CD4-positive, CD25-positive, alpha-beta regulatory T cell (primary cell): ENCODE measurements at regions not wholly inside any gene's neighbourhood (a gene's known extent, or its start where the extent isn't known, plus 50 kb on each side); places are given as distances from the start of the nearest gene placed in this dataset.
"Not testable (repeated sequence)": the region's sequence is repeated elsewhere in the genome, so short reads cannot be mapped to it uniquely, and the experiment has no call there.

ENCODE experiments used
- ATAC-seq, 2 donors: fragments of 150-1000 bp; cut with Tn5 transposase; one replicate each; pipeline ENCODE4 v1.10.0; 2021; ENCODE audit warnings: low read depth in 2 of 2, moderate number of reproducible peaks in 2 of 2, moderate library complexity in 1 of 2
- DNase-seq, 3 donors: peaks; one replicate each; pipeline versions ENCODE4 v3.0.0 to v3.0.0-alpha.2; 2012 to 2022; ENCODE audit warnings: mixed read lengths in 1 of 3
- H3K27ac ChIP-seq: one replicate; pipeline ENCODE4 v1.7.0; 2013; ENCODE audit warnings: mild to moderate bottlenecking, low read length; ENCODE audit not compliant: insufficient read depth, poor library complexity, severe bottlenecking
- H3K27me3 ChIP-seq: one replicate; pipeline ENCODE4 v1.7.0; 2013; ENCODE audit warnings: low read length; ENCODE audit not compliant: control insufficient read depth, insufficient read depth
- H3K36me3 ChIP-seq: one replicate; pipeline ENCODE4 v1.7.0; 2013; ENCODE audit warnings: mild to moderate bottlenecking, low read length, moderate library complexity; ENCODE audit not compliant: control insufficient read depth, insufficient read depth
- H3K4me1 ChIP-seq: 2 replicates; pipeline ENCODE4 v1.7.0; 2013; ENCODE audit warnings: mild to moderate bottlenecking, low read length; ENCODE audit not compliant: insufficient read depth, control insufficient read depth, poor library complexity, severe bottlenecking
- H3K4me3 ChIP-seq: one replicate; pipeline ENCODE4 v1.7.0; 2013; ENCODE audit warnings: low read depth, mild to moderate bottlenecking, low read length, moderate library complexity
- H3K9me3 ChIP-seq, 2 experiments: 1 replicate in 1 of 2; 2 replicates in 1 of 2; pipeline ENCODE4 v1.7.0; 2013; ENCODE audit warnings: low read length in 2 of 2, mild to moderate bottlenecking in 1 of 2, moderate library complexity in 1 of 2; ENCODE audit not compliant: control insufficient read depth in 2 of 2
- H3K27ac Mint-ChIP-seq, 3 donors: one replicate each; pipeline ENCODE4 v1.8.0; 2020 to 2022; ENCODE audit warnings: mild to moderate bottlenecking in 3 of 3, mixed read lengths in 3 of 3, moderate library complexity in 2 of 3
- H3K27me3 Mint-ChIP-seq: one replicate; pipeline ENCODE4 v1.8.0; 2022; ENCODE audit warnings: mild to moderate bottlenecking, mixed read lengths
- H3K36me3 Mint-ChIP-seq: one replicate; pipeline ENCODE4 v1.8.0; 2020; ENCODE audit warnings: mixed read lengths
- H3K4me1 Mint-ChIP-seq, 4 donors: one replicate each; pipeline ENCODE4 v1.8.0; 2020 to 2022; ENCODE audit warnings: mixed read lengths in 4 of 4, mild to moderate bottlenecking in 1 of 4
- H3K4me3 Mint-ChIP-seq, 4 donors: one replicate each; pipeline ENCODE4 v1.8.0; 2020 to 2022; ENCODE audit warnings: mild to moderate bottlenecking in 4 of 4, mixed read lengths in 4 of 4, moderate library complexity in 3 of 4
- H3K9me3 Mint-ChIP-seq, 7 donors: one replicate each; pipeline ENCODE4 v1.8.0; 2020 to 2022; ENCODE audit warnings: mixed read lengths in 7 of 7, mild to moderate bottlenecking in 3 of 7, moderate library complexity in 2 of 7

DNA sequence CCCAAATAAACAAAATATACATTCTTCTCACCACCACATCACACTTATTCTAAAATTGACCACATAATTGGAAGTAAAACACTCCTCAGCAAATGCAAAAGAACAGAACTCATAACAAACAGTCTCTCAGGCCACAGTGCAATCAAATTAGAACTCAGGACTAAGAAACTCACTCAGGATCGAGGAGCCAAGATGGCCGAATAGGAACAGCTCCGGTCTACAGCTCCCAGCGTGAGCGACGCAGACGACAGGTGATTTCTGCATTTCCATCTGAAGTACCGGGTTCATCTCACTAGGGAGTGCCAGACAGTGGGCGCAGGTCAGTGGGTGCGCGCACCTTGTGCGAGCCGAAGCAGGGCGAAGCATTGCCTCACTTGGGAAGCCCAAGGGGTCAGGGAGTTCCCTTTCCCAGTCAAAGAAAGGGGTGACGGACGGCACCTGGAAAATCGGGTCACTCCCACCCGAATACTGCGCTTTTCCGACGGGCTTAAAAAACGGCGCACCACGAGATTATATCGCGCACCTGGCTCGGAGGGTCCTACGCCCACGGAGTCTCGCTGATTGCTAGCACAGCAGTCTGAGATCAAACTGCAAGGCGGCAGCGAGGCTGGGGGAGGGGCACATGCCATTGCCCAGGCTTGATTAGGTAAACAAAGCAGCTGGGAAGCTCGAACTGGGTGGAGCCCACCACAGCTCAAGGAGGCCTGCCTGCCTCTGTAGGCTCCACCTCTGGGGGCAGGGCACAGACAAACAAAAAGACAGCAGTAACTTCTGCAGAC, 183.2 kb downstream of the ETV1 start:
- H3K9me3 ChIP-seq, H3K36me3 Mint-ChIP-seq, ATAC-seq, H3K27ac Mint-ChIP-seq, H3K4me1 Mint-ChIP-seq, DNase-seq, H3K4me1 ChIP-seq, H3K4me3 ChIP-seq, H3K27ac ChIP-seq, H3K27me3 ChIP-seq, H3K36me3 ChIP-seq, H3K27me3 Mint-ChIP-seq, H3K4me3 Mint-ChIP-seq: not testable (repeated sequence)
- peaks cover 0 to 18% (median 10%) of the 10 kb centered on the region in 7 donors for H3K9me3 Mint-ChIP-seq

DNA sequence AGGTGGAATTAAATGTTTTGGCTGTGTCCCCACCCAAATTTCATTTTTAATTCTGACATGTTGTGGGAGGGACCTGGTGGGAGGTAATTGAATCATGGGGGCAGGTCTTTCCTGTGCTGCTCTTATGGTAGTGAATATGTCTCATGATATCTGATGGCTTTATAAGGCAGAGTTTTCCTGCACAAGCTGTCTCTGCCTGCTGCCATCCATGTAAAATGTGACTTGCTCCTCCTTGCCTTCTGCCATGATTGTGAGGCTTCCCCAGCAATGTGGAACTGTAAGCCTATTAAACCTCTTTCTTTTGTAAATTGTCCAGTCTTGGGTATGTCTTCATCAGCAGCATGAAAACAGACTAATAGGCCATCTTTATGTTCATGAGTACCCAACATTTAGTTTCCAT, 172.2 kb downstream of the ETV1 start:
- not testable (repeated sequence) for H3K9me3 ChIP-seq, H3K4me1 Mint-ChIP-seq, DNase-seq, ATAC-seq, H3K27ac Mint-ChIP-seq, H3K36me3 ChIP-seq, H3K4me3 ChIP-seq, H3K27me3 Mint-ChIP-seq, H3K4me3 Mint-ChIP-seq, H3K4me1 ChIP-seq, H3K36me3 Mint-ChIP-seq, H3K27ac ChIP-seq, H3K27me3 ChIP-seq
- H3K9me3 Mint-ChIP-seq: peaks cover 2 to 32% (median 10%) of the 10 kb centered on the region in 7 donors

DNA sequence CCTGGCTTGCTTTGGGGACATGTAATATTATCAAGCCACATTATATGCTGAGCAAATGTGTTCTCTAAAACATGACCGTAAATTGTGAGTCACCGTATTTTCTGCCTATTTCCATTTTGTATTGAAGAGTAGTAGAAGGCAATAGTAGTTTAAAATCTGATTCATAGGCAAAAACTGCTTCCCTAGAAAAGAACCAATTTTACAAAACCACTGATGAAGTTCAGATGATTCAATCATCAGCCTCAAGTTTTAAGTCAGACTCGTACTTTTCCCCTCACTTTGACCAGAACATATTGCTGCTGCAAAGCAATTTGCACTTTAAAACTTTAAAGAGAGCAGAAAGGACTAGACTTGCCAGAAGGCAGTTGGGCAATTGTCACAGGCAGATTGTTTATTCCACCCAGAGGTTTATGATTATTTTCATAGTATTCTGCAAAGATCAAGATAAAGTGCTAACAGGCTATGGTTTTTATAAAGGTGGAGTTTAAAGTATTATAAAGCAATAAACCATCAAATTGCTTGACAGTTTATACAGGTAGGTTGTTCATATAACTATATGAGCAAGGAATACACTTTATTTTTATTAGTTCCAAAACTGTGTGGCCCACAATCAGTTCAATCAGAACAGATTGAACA, 168.2 kb downstream of the ETV1 start:
- H3K4me3 ChIP-seq: no peak overlapping the region
- H3K9me3 ChIP-seq: no peaks in the 10 kb centered on the region
- H3K36me3 ChIP-seq: no peaks in the 10 kb centered on the region
- Mint-ChIP-seq H3K27ac (no peak overlapping the region), H3K36me3 (no peaks in the 10 kb centered on the region), H3K4me1 (no peaks in the 10 kb centered on the region), H3K27me3 (no peaks in the 10 kb centered on the region), H3K9me3 (peaks cover 0 to 26% (median 4%) of the 10 kb centered on the region in 7 donors), H3K4me3 (no peak overlapping the region)
- ATAC-seq (no peak), DNase-seq (no peak)
- H3K27ac ChIP-seq: no peak overlapping the region
- no peaks in the 10 kb centered on the region for H3K27me3 ChIP-seq
- no peaks in the 10 kb centered on the region for H3K4me1 ChIP-seq

DNA sequence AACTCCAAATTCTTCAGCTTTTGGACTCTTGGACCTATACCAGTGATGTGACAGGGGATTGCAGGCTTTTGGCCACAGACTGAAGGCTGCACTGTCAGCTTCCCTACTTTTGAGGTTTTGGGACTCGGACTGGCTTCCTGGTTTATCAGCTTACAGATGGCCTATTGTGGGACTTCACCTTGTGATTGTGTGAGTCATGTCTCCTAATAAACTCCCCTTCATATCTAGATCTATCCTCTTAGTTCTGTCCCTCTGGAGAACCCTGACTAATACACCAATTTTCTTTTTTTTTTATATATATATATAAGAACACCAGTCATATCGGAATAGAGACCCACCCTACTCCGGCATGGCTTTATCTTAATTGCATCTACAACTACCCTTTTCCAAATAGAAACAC, 166.8 kb downstream of the ETV1 start:
- H3K4me3 ChIP-seq: no peak overlapping the region
- no peaks in the 10 kb centered on the region for H3K36me3 Mint-ChIP-seq
- DNase-seq: no peak
- no peak overlapping the region for H3K27ac ChIP-seq
- H3K36me3 ChIP-seq: no peaks in the 10 kb centered on the region
- H3K9me3 Mint-ChIP-seq: peaks cover 0 to 19% (median 4%) of the 10 kb centered on the region in 7 donors
- ATAC-seq: no peak
- H3K9me3 ChIP-seq: no peaks in the 10 kb centered on the region
- no peak overlapping the region for H3K27ac Mint-ChIP-seq
- no peaks in the 10 kb centered on the region for H3K27me3 ChIP-seq
- no peaks in the 10 kb centered on the region for H3K27me3 Mint-ChIP-seq
- no peaks in the 10 kb centered on the region for H3K4me1 ChIP-seq
- H3K4me3 Mint-ChIP-seq: no peak overlapping the region
- H3K4me1 Mint-ChIP-seq: no peaks in the 10 kb centered on the region

DNA sequence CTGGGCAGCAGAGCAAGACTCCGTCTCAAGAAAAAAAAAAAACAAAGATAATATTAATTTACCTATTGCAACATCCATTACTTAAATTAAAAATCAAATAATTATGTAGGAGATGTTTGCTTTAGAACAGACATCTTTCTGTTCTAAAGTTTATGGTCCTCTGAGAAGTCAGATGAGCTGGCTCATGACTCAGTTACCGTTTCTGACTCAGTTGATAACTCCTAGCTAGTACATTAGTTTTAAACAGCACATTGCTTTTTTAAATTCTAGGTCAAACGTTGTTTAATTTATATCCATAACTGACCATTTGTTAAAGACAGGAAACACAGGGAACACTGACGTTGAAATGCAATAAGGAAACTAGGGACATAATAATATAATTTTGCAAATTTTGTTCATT, 162.7 kb downstream of the ETV1 start:
- no peaks in the 10 kb centered on the region for H3K36me3 Mint-ChIP-seq
- Histone ChIP-seq H3K27me3 (no peaks in the 10 kb centered on the region), H3K27ac (no peak overlapping the region), H3K9me3 (no peaks in the 10 kb centered on the region), H3K4me3 (no peak overlapping the region), H3K36me3 (no peaks in the 10 kb centered on the region), H3K4me1 (no peaks in the 10 kb centered on the region)
- no peak for ATAC-seq
- no peak for DNase-seq
- no peaks in the 10 kb centered on the region for H3K4me1 Mint-ChIP-seq
- no peak overlapping the region for H3K4me3 Mint-ChIP-seq
- no peaks in the 10 kb centered on the region for H3K27me3 Mint-ChIP-seq
- peaks cover 0 to 5% (median 3%) of the 10 kb centered on the region in 7 donors for H3K9me3 Mint-ChIP-seq
- H3K27ac Mint-ChIP-seq: no peak overlapping the region

DNA sequence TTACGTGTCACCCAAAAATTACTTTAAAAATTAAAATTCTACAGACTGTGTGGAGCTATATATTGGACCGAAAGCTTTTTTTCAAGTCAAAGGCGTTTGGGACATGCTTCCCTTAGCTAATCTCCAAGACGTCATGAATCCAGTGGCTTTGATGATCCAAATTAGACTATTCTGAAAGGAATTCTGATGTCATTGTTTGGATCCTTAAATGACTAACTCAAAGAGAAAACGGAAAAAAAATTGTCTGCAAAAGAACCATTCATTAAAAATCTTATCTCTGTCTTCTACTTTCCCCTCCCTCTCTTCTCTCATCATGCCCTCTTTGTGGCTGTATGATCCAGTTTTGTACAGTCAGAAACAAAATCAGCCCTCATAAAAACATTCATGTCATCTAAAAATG, 161.8 kb downstream of the ETV1 start:
- Mint-ChIP-seq H3K27me3 (no peaks in the 10 kb centered on the region), H3K27ac (no peak overlapping the region), H3K9me3 (peaks cover 0 to 5% (median 3%) of the 10 kb centered on the region in 7 donors), H3K4me1 (no peaks in the 10 kb centered on the region), H3K36me3 (no peaks in the 10 kb centered on the region), H3K4me3 (no peak overlapping the region)
- ATAC-seq (no peak), DNase-seq (no peak)
- no peaks in the 10 kb centered on the region for H3K27me3 ChIP-seq
- H3K27ac ChIP-seq: no peak overlapping the region
- H3K4me1 ChIP-seq: no peaks in the 10 kb centered on the region
- H3K4me3 ChIP-seq: no peak overlapping the region
- no peaks in the 10 kb centered on the region for H3K36me3 ChIP-seq
- no peaks in the 10 kb centered on the region for H3K9me3 ChIP-seq

DNA sequence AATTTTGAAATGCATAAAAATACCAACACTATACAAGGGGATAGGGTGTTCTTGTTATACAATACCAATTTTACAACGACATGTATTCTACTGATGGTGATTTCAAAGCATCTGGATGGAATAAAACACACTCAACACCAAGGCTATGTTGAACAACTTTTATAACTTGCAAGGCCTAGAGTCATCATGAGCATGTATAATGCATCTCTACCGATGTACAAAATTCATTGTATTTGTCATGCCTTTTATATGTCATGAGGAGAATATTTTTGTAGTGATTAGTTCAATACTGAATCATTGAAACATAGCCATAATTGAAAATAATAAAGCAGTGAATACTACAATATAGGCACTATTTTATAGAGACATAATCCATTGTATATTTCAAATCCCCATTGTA, 160.2 kb downstream of the ETV1 start:
- H3K9me3 ChIP-seq: no peaks in the 10 kb centered on the region
- H3K4me3 ChIP-seq: no peak overlapping the region
- DNase-seq (no peak), ATAC-seq (no peak)
- H3K4me1 ChIP-seq: no peaks in the 10 kb centered on the region
- Mint-ChIP-seq H3K27me3 (no peaks in the 10 kb centered on the region), H3K36me3 (no peaks in the 10 kb centered on the region), H3K9me3 (peaks cover 0 to 3% (median 0%) of the 10 kb centered on the region in 7 donors), H3K27ac (no peak overlapping the region), H3K4me1 (no peaks in the 10 kb centered on the region), H3K4me3 (no peak overlapping the region)
- H3K27ac ChIP-seq: no peak overlapping the region
- no peaks in the 10 kb centered on the region for H3K27me3 ChIP-seq
- no peaks in the 10 kb centered on the region for H3K36me3 ChIP-seq
